HG03432 (cell line): ENCODE measurements at regions not wholly inside any gene's neighbourhood (a gene's known extent, or its start where the extent isn't known, plus 50 kb on each side); places are given as distances from the start of the nearest gene placed in this dataset.

ENCODE experiments used
- ATAC-seq: cut with Tn5 transposase; IDR thresholded peaks from one replicate; pipeline ENCODE4 v1.9.1; 2021; ENCODE audit warnings: mild to moderate bottlenecking, moderate library complexity; ENCODE audit not compliant: unreplicated experiment

GRCh38 chr5:143671021-143671420 lies 140.9 kb upstream of the HMHB1 start:
- ATAC-seq: no peak

DNA sequence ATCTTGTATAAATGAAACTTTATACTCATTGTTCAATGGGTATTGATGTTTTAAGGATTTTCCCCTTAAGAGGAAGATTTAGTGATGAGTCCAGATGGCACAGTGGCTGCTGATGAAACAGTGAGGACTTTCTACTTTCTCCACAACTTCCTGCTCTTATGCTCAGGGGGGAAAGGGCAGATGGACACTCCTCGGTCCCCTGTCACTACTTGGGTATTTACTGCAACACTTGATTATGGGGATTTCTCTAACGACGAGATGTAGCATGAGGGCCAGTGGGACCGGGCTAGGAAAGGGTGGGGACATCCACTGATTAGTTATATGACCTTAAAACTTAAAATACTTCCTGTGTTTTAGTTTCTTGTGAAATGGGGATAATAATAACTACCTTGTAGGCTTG lies 146.1 kb upstream of the HMHB1 start:
- no peak for ATAC-seq

GRCh38 chr5:143664623-143665022 lies 147.3 kb upstream of the HMHB1 start:
- no peak for ATAC-seq

DNA sequence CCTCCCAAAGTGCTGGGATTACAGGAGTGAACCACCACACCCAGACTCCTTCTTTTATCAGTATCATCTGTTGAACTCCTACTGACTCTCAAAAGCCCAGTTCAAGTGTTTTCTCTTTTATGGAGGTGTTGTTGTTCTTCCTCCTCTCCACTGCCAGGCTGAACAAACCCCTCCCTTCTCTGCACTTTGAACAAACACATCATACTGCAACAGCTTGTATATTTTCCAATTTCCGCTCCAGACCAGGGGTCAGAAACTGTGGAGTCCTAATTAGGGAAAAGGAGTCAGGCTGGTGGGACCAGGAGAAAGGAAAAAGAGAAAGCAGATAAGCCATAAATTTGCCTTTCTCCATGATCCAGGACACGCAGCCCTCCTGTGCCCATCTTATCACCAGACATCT lies 148.1 kb upstream of the HMHB1 start:
- ATAC-seq: no peak

GRCh38 chr5:143662020-143662419 lies 149.9 kb upstream of the HMHB1 start:
- ATAC-seq: no peak

GRCh38 chr5:143660625-143661024 lies 151.3 kb upstream of the HMHB1 start:
- no peak for ATAC-seq

GRCh38 chr5:143659599-143660238 lies 152.2 kb upstream of the HMHB1 start:
- ATAC-seq: no peak

GRCh38 chr5:143658956-143659355 lies 153.0 kb upstream of the HMHB1 start:
- no peak for ATAC-seq

GRCh38 chr5:143657647-143658285 lies 154.2 kb upstream of the HMHB1 start:
- ATAC-seq: no peak

DNA sequence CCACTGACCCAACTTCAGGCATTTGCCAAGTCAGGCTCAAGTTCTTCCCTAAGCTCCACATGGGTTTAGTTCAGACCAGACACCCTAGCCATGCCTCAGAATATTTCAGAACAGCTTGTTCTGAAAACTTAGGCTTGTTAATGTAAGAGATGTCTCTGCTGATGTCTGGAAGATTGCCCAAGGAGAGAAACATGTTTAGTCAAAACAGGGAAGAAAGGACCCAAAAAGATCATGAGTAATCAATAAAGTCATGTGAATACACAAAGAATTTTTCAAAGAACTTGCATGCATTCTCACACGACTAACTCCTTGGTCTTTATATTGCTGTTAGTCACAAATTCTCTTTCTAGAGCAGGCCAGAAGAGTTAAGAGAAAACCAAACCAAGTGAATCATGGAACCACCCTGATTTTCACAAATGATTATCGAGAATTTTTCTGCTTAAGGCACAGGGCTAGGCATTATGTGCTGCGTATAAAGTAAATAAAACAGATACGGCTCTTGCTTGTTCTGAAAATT lies 158.1 kb upstream of the HMHB1 start:
- ATAC-seq: no peak

DNA sequence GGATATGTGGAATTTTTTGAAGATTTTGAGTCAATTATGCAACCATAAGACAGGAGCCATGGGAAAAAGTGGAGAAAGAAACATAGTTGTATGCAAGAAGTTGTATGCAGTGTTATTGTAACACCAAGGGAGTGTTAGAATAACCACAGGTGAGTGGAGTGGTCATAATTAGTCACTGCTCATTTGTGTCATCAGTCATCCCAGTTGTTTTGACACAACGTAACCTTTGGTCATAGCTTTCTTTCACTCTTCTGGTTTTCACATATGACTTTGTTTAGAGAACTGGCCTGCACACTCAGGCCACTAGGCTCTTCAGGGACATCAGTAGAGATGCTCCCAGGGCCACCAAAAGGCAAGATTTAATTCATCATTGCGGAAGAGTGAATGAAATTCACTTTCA lies 158.7 kb upstream of the HMHB1 start:
- peak; percentile 62 for ATAC-seq

DNA sequence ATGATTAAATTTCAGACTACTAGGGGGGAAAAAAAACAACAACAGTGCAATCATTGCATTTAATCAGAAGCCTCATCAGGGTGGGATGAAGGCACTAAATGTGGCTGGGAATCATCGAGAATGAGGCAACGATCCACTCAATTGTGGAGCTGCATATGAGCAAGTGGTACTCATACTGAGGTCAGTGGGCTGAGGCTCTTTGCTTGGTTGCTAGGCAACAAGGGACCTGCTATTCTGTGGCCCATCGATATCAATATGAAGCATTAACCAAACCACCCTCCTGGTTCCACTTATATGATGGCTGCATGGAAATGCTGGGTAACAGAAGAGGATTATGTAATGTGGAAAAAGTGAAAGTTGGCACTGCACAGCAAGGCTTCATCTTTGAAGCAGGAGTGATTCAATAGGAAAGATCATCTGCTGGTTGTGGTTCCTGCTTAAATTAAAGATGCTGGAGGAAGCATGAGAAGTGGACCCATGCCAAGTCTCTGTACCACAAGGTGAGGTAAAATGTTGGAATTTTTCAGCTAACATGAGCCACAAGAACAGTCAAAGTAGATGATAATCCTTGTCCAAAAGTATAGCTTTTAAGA lies 159.8 kb upstream of the HMHB1 start:
- ATAC-seq: no peak

DNA sequence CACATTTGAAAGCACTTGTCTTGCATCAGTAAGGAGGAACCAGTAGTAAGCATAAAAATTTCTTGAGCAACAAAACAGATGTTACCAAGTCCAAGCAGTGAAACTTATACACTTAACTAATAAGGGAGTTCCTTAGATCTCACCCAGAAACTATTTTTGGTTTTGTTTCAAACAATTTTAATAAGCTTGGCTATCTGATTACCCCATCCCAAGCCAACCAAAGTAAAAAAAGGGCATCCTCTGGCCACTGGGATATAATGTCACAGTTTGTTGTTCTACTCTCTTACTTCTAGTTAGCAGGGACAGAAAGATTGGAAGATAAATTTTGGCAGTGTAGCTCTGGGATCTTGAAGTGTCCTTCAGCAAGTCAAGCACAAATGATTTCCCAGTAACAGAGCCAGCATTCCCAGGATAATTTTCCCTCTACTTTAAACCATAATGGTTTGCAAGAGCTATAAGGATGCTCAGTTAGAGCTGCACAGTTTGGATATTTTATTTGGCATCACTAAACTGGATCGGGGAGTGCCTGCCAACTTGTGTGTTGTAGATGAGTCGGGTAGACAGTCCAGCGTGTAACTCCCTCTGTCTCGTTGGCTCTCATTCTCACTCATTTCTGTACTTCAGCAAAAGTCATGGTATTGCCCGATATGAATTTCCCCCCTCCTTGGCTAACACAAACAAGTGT lies 161.9 kb upstream of the HMHB1 start:
- ATAC-seq: no peak

GRCh38 chr5:143648696-143649095 lies 163.3 kb upstream of the HMHB1 start:
- no peak for ATAC-seq

- ATAC-seq: no peak
These were observed 165.0 kb upstream of the HMHB1 start for GRCh38 chr5:143646961-143647360.

- ATAC-seq: no peak
These were observed 166.6 kb upstream of the HMHB1 start for GRCh38 chr5:143645356-143645755.

DNA sequence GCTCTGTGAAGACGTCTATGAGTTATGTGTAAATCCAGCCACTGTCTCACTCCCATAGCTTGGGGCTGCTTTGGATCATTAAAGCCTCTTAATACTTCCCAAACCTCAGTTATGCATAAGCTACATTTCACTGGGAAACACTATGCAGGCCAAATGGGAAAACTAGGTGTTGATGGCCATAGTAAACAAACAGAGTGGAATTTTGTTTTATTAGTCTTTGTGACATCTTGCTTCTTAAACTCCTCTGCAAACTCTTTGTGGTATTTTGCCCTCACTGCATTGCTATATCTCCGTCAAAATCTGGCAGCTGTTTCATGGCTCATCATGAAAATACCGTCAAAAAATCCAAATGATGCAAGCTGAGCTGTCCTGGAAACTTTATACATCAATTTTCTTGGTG lies 167.2 kb upstream of the HMHB1 start:
- ATAC-seq: no peak

GRCh38 chr5:143642791-143643190 lies 169.2 kb upstream of the HMHB1 start:
- no peak for ATAC-seq

- peak; percentile 84 for ATAC-seq
These were observed 170.2 kb upstream of the HMHB1 start for GRCh38 chr5:143641549-143642355.

- no peak for ATAC-seq
These were observed 173.3 kb upstream of the HMHB1 start for GRCh38 chr5:143638654-143639053.
